ENCODE measurements at regions not wholly inside any gene's neighbourhood (a gene's known extent, or its start where the extent isn't known, plus 50 kb on each side); places are given as distances from the start of the nearest gene placed in this dataset.

- H3K4me3 ChIP-seq (ENCODE audit: low read depth, low read length) = peak overlapping the region; percentile 77
These were observed 60.0 kb upstream of the BTN3A2 start for GRCh38 chr6:26304797-26305640.

GRCh38 chr6:26305641-26305969 lies 59.4 kb upstream of the BTN3A2 start:
- peak overlapping the region; percentile 9 for H3K4me3 ChIP-seq (ENCODE audit: low read depth, low read length)

- H3K4me3 ChIP-seq (ENCODE audit: low read depth, low read length) = no peak overlapping the region
These were observed 58.8 kb upstream of the BTN3A2 start for GRCh38 chr6:26306232-26306631.

- no peak overlapping the region for H3K4me3 ChIP-seq (ENCODE audit: low read depth, low read length)
These were observed 57.1 kb upstream of the BTN3A2 start for GRCh38 chr6:26307850-26308249.

GRCh38 chr6:26309731-26310142 lies 55.3 kb upstream of the BTN3A2 start:
- H3K4me3 ChIP-seq (ENCODE audit: low read depth, low read length) = no peak overlapping the region

GRCh38 chr6:26311012-26311384 lies 54.0 kb upstream of the BTN3A2 start:
- H3K4me3 ChIP-seq (ENCODE audit: low read depth, low read length) = peak overlapping the region; percentile 60

- peak overlapping the region; percentile 60 for H3K4me3 ChIP-seq (ENCODE audit: low read depth, low read length)
These were observed 53.5 kb upstream of the BTN3A2 start for GRCh38 chr6:26311385-26312095.

GRCh38 chr6:26312096-26312463 lies 52.9 kb upstream of the BTN3A2 start:
- peak overlapping the region; percentile 60 for H3K4me3 ChIP-seq (ENCODE audit: low read depth, low read length)

- peak overlapping the region; percentile 83 for H3K4me3 ChIP-seq (ENCODE audit: low read depth, low read length)
These were observed 52.2 kb upstream of the BTN3A2 start for GRCh38 chr6:26312501-26313397.

Measured in iPS-11a (cell line).